ENCODE measurements at regions not wholly inside any gene's neighbourhood (a gene's known extent, or its start where the extent isn't known, plus 50 kb on each side); places are given as distances from the start of the nearest gene placed in this dataset.

DNA sequence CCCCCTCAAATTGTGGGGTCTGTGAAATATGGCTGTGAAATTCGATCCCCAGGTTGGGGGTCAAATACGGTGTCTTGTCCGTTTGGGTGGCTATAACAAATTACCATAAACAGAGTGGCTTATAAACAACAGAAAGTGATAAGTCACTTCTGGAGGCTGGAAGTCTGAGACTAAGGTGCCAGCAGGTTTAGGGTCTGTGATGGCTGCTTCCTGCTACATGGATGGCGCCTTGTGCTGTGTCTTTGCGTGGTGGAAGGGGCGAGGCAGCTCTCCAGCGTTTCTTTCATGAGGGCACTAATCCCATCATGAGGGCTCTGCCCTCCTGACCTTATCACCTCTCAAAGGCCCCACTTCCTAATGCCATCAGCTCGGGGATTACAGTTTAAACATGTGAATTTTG lies 120.0 kb downstream of the IRF8 start:
- DNase-seq (ENCODE audit: low spot score) = no peak
- TF ChIP-seq, protein P1, sequence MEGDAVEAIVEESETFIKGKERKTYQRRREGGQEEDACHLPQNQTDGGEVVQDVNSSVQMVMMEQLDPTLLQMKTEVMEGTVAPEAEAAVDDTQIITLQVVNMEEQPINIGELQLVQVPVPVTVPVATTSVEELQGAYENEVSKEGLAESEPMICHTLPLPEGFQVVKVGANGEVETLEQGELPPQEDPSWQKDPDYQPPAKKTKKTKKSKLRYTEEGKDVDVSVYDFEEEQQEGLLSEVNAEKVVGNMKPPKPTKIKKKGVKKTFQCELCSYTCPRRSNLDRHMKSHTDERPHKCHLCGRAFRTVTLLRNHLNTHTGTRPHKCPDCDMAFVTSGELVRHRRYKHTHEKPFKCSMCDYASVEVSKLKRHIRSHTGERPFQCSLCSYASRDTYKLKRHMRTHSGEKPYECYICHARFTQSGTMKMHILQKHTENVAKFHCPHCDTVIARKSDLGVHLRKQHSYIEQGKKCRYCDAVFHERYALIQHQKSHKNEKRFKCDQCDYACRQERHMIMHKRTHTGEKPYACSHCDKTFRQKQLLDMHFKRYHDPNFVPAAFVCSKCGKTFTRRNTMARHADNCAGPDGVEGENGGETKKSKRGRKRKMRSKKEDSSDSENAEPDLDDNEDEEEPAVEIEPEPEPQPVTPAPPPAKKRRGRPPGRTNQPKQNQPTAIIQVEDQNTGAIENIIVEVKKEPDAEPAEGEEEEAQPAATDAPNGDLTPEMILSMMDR (IDR thresholded peaks at IDR 0.05; ENCODE audit: extremely low read depth, missing control alignments) = no peak

DNA sequence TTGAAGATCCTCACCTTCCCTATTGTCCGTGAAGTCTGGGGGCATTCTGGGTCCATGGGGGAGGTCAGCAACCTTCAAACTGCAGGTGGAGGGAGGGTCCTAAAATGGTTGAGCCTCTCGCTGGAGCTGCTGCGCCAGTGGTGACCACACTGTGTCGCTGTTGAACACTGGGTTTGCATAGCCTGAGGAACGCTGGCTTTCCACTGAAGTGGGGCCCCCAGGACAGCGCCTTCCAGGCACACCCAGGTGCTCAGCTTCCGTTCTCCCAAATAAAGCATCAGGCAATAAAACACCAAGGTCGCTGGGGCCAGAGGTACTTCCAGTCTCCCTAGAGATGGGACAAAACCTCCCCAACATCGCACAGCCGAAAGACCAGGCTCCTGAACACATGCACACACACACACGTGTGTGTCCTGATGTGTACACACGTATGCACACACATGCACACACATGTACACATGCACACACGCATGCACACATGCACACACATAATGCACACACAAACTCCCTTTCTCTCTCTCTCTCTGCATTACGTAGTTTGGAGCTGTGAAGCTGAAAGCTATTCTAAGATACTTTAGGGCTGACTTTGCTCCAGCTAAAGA lies 120.6 kb downstream of the IRF8 start:
- TF ChIP-seq, protein P1 (IDR thresholded peaks at IDR 0.05; ENCODE audit: extremely low read depth, missing control alignments) = no peak
- DNase-seq (ENCODE audit: low spot score) = no peak

GRCh38 chr16:86020971-86021370 lies 122.0 kb downstream of the IRF8 start:
- DNase-seq (ENCODE audit: low spot score) = no peak
- TF ChIP-seq, protein P1 (IDR thresholded peaks at IDR 0.05; ENCODE audit: extremely low read depth, missing control alignments) = no peak

DNA sequence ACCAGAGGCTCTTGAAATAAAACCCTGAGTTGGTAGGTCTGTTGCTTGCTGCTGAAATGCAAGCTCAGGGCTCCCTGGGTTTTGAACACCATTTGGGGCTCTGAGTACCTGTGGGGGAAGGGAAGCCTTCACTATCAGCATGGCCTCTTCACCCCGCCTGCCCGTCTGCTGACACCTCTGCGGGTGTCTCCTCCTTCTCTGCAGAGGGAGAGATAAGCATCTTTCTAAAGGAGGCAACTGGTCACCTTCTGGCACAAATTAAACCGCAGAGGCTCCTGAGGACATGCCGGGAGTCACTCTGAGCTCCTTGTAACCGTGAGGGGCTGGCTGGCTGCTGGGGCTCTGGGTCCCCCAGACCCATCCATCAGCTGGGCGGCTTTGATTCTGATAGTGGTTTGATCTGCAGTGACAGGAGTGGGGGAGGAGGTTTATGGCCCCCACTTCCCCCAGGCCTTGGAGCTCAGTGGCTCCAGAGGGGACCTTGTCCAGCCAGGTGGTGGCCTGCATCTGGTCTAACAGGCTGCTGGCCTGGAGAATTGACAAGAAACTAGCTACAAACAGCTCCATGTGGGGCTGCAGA lies 123.5 kb downstream of the IRF8 start:
- DNase-seq (ENCODE audit: low spot score) = no peak
- TF ChIP-seq, protein P1 (IDR thresholded peaks at IDR 0.05; ENCODE audit: extremely low read depth, missing control alignments) = no peak

GRCh38 chr16:86024210-86024609 lies 125.2 kb downstream of the IRF8 start:
- TF ChIP-seq, protein P1 (IDR thresholded peaks at IDR 0.05; ENCODE audit: extremely low read depth, missing control alignments) = no peak
- DNase-seq (ENCODE audit: low spot score) = no peak

DNA sequence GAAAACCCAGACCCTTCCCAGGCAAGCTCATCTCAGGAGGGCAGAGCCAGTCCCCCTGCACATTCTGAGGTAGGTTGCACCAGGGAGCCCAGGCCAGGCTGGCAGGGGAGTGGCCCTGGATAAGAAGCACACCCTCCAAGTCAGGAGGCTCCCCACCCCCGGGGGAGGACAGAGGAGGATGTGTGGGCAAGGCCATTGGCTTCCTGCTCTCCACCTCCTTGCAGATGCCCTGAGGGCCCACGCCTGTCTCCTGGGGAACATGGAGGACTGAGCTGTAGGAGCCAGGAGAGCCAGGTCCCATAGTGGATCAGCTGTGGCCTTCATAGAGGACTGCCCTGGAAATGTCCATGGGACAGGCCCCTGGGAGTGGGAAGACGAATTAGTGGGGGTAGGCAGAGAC lies 126.7 kb downstream of the IRF8 start:
- TF ChIP-seq, protein P1 (IDR thresholded peaks at IDR 0.05; ENCODE audit: extremely low read depth, missing control alignments) = no peak
- DNase-seq (ENCODE audit: low spot score) = no peak

GRCh38 chr16:86026171-86026910 lies 127.4 kb downstream of the IRF8 start:
- TF ChIP-seq, protein P1 (IDR thresholded peaks at IDR 0.05; ENCODE audit: extremely low read depth, missing control alignments) = no peak
- no peak for DNase-seq (ENCODE audit: low spot score)
